ENCODE measurements at regions not wholly inside any gene's neighbourhood (a gene's known extent, or its start where the extent isn't known, plus 50 kb on each side); places are given as distances from the start of the nearest gene placed in this dataset.

- TF ChIP-seq CTCF (IDR thresholded peaks at IDR 0.05) = no peak
- no peak for TF ChIP-seq POLR2A (IDR thresholded peaks at IDR 0.05)
These were observed 144.7 kb upstream of the IL12B start for GRCh38 chr5:159475026-159475425.
